ENCODE measurements at regions not wholly inside any gene's neighbourhood (a gene's known extent, or its start where the extent isn't known, plus 50 kb on each side); places are given as distances from the start of the nearest gene placed in this dataset.
"Not testable (repeated sequence)": the region's sequence is repeated elsewhere in the genome, so short reads cannot be mapped to it uniquely, and the experiment has no call there.

DNA sequence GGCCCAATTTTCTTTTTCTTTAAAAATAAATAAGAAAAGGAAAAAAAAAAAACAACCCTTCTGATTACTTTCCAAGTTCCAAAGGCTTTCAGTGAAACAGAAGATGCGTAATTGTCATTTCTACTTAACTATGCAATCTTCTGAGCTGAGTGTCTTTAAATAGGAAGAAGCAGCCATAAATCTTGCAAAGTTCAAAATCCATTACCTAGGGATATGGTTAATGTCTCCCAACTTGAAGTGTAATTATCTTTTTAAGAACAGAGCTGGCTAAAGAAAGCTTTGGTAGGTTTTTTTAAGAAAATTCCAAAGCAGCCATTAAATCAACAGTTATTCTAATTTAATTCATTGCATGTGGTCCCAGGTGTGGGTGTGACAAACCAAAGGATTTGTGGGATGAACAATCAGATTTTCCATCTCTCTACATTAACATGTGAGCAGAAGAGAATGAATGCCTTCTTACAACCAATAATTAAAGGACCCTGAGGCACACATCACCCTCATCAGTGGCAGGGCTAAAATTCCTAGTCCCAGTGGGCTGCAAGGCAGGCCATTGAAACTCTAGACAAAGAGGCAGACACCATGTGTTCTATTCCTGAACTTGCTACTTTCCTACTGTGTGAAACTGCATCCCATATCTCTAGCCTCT lies 419.2 kb downstream of the REEP3 start:
- no peaks in the 10 kb centered on the region for H3K4me1 ChIP-seq (ENCODE audit: insufficient read depth, low read length)
- no peaks in the 10 kb centered on the region for H3K9me3 ChIP-seq (ENCODE audit: control insufficient read depth, insufficient read depth, low read length)
- no peaks in the 10 kb centered on the region for H3K36me3 ChIP-seq (ENCODE audit: insufficient read depth, low read length)
- H3K9ac ChIP-seq (ENCODE audit: low read depth, low read length): no peak overlapping the region

DNA sequence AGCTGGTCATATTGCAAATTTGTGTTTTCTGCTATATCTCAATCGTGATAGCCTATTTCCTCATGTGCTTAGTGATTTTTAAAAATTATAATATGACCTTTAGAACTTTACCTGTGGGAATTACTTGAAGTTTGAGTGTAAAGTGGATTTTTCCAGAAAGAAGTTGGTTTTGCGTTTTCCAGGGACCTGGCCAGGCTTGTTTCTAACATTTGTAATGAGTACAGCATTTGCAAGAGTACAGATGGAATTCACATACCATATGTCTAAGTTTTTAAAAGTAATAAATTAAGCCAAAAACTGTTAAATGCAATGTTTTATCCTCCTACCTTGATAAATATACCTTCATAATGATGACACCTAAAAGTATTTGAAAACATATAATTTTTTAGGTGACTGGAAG lies 443.2 kb downstream of the REEP3 start:
- no peak overlapping the region for H3K9ac ChIP-seq (ENCODE audit: low read depth, low read length)
- no peaks in the 10 kb centered on the region for H3K4me1 ChIP-seq (ENCODE audit: insufficient read depth, low read length)
- no peaks in the 10 kb centered on the region for H3K9me3 ChIP-seq (ENCODE audit: control insufficient read depth, insufficient read depth, low read length)
- H3K36me3 ChIP-seq (ENCODE audit: insufficient read depth, low read length): no peaks in the 10 kb centered on the region

DNA sequence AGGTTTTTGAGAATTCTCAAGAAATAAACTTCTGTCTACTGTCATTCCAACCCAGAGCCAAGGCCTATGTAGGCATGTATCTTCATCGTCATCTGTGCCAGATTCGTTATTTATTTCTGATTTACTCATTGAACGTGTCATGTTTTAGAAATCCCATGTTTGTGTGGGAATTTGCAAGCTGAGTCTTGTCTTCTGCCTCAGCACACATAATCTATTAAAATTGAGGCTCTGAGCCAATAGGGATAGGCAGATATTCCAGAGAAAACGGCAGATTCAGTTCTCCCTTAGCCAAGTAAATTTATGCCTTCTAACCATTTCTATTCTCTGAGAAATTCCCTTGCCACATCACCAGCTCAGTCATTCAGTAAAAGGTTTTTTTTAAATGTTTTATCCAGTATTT lies 444.6 kb downstream of the REEP3 start:
- Histone ChIP-seq H3K9ac (ENCODE audit: low read depth, low read length) (no peak overlapping the region), H3K36me3 (ENCODE audit: insufficient read depth, low read length) (no peaks in the 10 kb centered on the region), H3K9me3 (ENCODE audit: control insufficient read depth, insufficient read depth, low read length) (no peaks in the 10 kb centered on the region), H3K4me1 (ENCODE audit: insufficient read depth, low read length) (no peaks in the 10 kb centered on the region)

DNA sequence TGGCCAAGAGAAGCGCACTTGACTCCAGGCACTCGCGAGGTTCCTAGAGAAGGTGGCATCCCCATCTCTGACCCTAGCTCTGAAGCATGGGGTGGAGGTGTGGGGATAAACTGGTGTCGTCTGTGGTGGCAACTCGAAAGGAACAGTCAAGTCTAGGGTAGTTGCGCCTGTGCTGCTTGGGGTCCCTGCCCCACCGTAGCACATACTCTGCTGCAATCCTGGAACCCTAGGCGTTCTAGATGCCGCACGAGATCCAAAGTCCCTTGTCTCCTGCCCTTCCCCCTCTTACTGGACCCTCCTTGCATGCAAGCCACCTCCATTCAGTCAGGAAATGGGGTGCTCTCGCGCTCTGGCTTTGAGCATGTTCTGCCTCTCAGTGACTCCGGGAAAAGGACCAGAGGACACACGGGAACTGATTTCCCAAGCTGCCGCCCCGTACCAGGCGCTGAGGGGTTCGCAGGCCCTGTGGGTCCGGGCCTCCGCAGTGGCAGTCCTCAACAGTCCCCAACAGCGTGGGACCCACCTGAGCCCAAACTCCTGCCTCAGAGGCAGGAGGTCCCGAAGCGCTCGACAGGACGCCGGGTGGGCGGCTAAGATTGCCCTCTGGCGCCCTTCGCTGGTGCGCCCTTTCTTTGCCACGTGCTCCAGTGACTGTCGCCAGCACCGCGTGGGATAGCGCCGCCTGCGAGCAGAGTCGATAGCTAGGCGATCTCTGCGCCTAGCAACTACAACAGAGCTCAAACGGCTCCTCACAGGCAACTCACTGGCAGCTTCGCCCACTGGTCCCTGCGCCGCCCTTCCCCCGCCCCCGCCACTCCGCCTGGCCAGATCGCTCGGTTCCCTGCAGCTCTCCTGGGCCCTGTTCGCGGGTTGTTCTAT lies 452.0 kb downstream of the REEP3 start:
- Histone ChIP-seq H3K36me3 (ENCODE audit: insufficient read depth, low read length) (no peaks in the 10 kb centered on the region), H3K4me1 (ENCODE audit: insufficient read depth, low read length) (no peaks in the 10 kb centered on the region), H3K9me3 (ENCODE audit: control insufficient read depth, insufficient read depth, low read length) (no peaks in the 10 kb centered on the region), H3K9ac (ENCODE audit: low read depth, low read length) (no peak overlapping the region)

DNA sequence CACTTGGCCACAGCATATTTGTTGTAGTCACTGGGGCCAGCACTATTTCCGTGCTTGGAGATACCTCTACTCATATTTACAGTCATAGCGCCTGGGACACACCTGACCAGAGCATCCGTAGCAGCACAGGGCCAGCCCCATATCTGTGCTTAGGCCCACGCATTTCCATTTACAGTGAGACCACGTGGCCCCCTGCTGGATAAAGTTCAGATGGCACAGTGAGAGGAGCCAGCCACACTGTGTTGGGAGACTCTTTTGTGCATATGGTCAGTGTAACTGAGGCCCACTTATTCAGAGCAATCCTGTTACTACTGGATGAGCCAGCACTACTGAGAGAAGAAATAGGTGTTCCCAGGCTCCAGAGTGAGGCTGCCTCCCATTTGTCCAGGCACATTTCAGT lies 455.3 kb downstream of the REEP3 start:
- no peaks in the 10 kb centered on the region for H3K4me1 ChIP-seq (ENCODE audit: insufficient read depth, low read length)
- H3K9ac ChIP-seq (ENCODE audit: low read depth, low read length): no peak overlapping the region
- H3K36me3 ChIP-seq (ENCODE audit: insufficient read depth, low read length): no peaks in the 10 kb centered on the region
- no peaks in the 10 kb centered on the region for H3K9me3 ChIP-seq (ENCODE audit: control insufficient read depth, insufficient read depth, low read length)

DNA sequence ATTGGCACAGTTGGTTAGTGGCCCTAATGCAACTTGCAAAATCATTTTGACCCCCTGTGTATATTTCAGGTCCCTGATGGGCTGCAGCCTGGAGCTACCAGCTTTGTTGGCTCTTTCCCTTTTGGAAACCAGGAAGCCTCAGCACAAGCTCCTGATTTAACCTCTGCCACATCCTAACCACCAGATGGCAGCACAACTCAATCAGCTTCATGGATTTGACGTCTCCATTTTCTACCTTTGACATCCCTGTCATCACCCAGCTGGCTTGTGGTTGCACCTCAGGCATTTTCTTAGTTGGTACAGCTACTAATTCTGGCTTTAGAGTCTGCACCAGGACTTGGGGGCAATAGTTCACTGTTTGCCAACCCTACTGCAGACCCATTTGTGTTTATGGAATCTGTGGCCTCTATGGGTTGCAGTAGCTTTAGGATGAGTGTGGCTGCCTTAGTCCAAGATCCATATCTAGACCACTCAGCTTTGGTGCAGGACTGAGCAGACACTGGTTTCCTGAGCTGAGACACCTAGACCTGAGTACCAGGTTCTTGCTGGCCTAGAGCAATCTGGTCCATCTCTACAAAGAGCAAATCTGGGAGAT lies 456.2 kb downstream of the REEP3 start:
- Histone ChIP-seq H3K9me3 (ENCODE audit: control insufficient read depth, insufficient read depth, low read length) (no peaks in the 10 kb centered on the region), H3K36me3 (ENCODE audit: insufficient read depth, low read length) (no peaks in the 10 kb centered on the region), H3K4me1 (ENCODE audit: insufficient read depth, low read length) (no peaks in the 10 kb centered on the region), H3K9ac (ENCODE audit: low read depth, low read length) (no peak overlapping the region)

DNA sequence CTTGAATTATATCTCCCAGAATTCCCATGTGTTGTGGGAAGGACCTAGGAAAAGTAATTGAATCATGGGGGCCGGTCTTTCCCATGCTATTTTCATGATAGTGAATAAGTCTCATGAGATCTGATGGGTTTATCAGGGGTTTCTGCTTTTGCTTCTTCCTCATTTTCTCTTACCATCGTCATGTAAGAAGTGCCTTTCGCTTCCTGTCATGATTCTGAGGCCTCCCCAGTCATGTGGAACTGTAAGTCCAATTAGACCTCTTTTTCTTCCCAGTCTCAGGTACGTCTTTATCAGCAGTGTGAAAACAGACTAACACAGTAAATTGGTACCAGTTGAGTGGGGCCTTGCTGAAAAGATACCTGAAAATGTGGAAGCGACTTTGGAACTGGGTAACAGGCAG lies 459.7 kb downstream of the REEP3 start:
- H3K36me3 ChIP-seq (ENCODE audit: insufficient read depth, low read length); H3K9me3 ChIP-seq (ENCODE audit: control insufficient read depth, insufficient read depth, low read length); H3K9ac ChIP-seq (ENCODE audit: low read depth, low read length); H3K4me1 ChIP-seq (ENCODE audit: insufficient read depth, low read length): not testable (repeated sequence)

DNA sequence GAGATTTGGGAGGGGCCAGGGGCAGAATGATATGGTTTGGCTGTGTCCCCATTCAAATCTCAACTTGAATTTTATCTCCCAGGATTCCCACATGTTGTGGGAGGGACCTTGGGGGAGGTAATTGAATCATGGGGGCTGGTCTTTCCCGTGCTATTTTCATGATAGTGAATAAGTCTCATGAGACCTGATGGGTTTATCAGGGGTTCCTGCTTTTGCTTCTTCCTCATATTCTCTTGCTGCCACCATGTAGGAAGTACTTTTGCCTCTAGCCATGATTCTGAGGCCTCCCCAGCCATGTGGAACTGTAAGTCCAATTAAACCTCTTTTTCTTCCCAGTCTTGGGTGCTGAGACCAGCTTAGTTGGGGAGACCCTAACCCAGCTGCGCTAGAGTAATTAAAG lies 462.9 kb downstream of the REEP3 start:
- not testable (repeated sequence) for H3K9ac ChIP-seq (ENCODE audit: low read depth, low read length); H3K36me3 ChIP-seq (ENCODE audit: insufficient read depth, low read length); H3K4me1 ChIP-seq (ENCODE audit: insufficient read depth, low read length); H3K9me3 ChIP-seq (ENCODE audit: control insufficient read depth, insufficient read depth, low read length)

DNA sequence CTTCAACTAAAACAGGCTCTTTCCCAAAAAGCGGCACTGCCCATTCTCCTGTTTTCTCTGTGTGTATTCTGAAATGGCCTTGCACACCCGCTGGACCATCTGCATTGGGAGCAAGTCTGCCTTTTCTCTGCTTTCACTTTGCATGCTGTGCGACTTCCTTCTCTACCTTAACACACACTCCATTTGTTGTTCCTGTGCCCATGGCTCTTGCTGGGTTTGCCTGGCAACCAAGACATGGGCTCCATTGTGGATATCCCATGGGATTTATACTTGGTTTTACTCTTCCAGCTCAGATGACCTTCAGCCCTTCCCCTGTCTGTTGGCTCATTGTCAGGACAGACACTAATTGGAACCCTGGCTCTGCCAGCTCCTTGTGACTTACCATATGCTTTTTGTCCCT lies 465.3 kb downstream of the REEP3 start:
- H3K9ac ChIP-seq (ENCODE audit: low read depth, low read length): no peak overlapping the region
- H3K36me3 ChIP-seq (ENCODE audit: insufficient read depth, low read length): no peaks in the 10 kb centered on the region

DNA sequence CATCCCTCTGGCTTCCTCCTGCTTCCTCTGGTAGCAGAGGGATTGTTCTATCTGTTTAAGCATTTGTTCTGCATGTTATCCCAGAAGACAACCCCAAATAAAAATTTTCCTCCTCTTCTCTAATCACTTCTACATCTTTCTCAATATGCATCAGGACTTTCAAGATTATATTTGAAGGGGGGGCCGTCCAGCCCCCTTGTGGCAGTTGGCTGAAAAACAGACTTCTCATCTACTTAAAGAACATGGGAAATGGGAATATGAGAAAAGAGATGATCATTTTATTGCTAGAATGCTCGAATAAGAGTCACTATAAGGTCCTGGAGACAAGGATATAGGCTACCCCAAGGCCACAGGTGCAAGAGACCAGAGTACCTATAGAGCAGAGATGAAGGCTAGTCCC lies 466.0 kb downstream of the REEP3 start:
- no peak overlapping the region for H3K9ac ChIP-seq (ENCODE audit: low read depth, low read length)
- H3K9me3 ChIP-seq (ENCODE audit: control insufficient read depth, insufficient read depth, low read length): peaks cover 12% of the 10 kb centered on the region
- H3K36me3 ChIP-seq (ENCODE audit: insufficient read depth, low read length): no peaks in the 10 kb centered on the region
- no peaks in the 10 kb centered on the region for H3K4me1 ChIP-seq (ENCODE audit: insufficient read depth, low read length)

More for the DNA sequence above, 465.3 kb downstream of the REEP3 start:
- Histone ChIP-seq H3K9me3 (ENCODE audit: control insufficient read depth, insufficient read depth, low read length) (peaks cover 12% of the 10 kb centered on the region), H3K4me1 (ENCODE audit: insufficient read depth, low read length) (no peaks in the 10 kb centered on the region)

DNA sequence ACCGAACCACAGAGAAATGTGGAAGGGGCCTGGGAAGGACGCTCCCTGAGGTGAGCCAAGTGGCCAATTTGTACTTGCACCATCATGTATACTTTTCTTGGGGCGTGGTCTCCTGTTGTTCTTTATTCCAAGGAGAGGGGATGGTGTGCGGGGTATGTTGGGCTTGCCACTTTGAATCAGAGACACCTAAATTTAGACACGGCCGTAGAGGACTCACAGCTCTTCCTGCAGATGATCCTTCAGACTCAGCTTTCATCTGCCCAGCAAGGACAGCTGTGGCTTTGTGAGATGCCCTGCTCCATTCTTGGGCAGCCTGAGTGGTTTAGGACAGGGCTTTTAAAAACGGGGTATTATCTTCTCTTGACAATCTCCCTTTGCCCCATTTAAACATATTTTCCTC lies 473.2 kb downstream of the REEP3 start:
- peaks cover 10% of the 10 kb centered on the region for H3K9me3 ChIP-seq (ENCODE audit: control insufficient read depth, insufficient read depth, low read length)
- H3K36me3 ChIP-seq (ENCODE audit: insufficient read depth, low read length): no peaks in the 10 kb centered on the region
- no peaks in the 10 kb centered on the region for H3K4me1 ChIP-seq (ENCODE audit: insufficient read depth, low read length)
- no peak overlapping the region for H3K9ac ChIP-seq (ENCODE audit: low read depth, low read length)

DNA sequence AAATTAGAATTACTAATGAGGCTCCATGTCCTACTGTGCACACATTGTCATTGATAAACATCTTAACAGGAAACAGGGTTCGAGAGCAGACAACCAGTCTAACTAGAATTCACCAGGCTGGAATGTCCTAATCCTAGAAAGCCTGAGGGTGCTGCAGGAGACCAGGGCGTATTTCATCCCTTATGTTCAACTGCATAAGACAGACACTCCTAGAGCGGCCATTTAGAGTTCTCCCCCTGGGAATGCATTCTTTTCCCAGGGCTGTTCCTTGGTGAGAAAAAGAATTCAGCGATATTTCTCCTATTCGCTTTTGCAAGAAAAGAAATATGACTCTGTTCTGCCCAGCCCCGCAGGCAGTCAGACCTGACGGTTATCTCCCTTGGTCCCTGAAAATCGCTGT lies 486.0 kb downstream of the REEP3 start:
- 0 out of 2 replicates have a peak, but pooled peaks cover 5% of the 10 kb centered on the region for H3K9me3 ChIP-seq (ENCODE audit: control insufficient read depth, insufficient read depth, low read length)
- no peak overlapping the region for H3K9ac ChIP-seq (ENCODE audit: low read depth, low read length)
- no peaks in the 10 kb centered on the region for H3K36me3 ChIP-seq (ENCODE audit: insufficient read depth, low read length)
- peaks cover 5% of the 10 kb centered on the region for H3K4me1 ChIP-seq (ENCODE audit: insufficient read depth, low read length)

DNA sequence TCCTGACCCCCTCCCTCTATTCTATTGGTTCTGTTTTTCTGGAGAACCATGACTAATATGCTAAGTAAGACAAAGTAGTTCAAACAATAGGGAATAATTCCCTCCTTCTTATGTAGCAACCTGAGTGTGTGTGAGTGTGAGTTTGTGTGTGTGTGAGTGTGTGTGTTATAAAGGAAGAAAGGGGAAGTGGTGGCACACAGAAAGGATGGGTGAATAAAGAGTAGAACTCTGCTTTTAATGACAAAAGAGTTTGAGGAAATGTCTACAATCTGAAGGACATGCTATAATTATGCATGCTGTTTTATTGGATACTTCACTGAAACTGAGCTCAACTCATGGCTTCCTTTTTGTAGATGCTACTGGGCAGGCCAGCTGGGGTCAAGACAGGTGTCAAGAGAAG lies 489.5 kb downstream of the REEP3 start:
- Histone ChIP-seq H3K4me1 (ENCODE audit: insufficient read depth, low read length) (peaks cover 9% of the 10 kb centered on the region), H3K9me3 (ENCODE audit: control insufficient read depth, insufficient read depth, low read length) (0 out of 2 replicates have a peak, but pooled peaks cover 5% of the 10 kb centered on the region), H3K36me3 (ENCODE audit: insufficient read depth, low read length) (no peaks in the 10 kb centered on the region), H3K9ac (ENCODE audit: low read depth, low read length) (no peak overlapping the region)

DNA sequence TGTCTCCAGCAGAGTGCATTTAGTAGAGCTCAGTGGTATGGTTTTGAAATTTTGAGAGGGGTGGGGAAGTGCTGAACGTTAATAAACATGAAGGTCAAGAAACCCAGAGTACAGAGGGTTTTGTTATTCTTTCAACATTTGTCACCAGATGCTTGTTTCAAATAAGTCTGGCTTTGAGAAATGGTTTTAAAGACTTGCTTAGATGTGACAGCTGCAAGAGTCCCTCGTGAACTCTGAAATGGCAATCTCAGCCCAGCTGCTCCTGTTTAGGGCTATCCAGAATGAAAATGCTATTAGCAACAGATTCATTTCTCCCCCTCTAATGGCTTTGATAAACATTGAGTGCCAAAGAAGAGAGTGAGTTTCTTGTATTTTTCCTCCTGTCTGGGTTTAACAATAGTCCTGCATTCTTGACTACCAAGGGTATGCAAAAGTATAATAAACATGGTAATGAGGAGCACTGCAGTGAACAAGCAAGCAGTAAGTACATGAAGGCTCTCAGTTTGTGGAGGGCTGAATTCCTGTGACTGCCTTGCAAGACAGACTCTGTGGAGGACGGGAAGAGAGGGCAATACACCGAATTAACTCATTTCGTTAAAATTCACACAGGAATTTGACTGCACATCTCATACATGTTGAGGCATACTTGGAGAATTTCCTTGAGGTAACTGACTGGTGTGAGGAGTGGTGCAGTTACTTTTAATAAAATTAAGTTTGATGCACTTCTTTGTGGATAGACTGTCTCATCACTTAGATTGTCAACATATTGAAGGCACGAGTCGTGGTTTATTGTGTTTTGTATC lies 490.9 kb downstream of the REEP3 start:
- H3K36me3 ChIP-seq (ENCODE audit: insufficient read depth, low read length): no peaks in the 10 kb centered on the region
- H3K9ac ChIP-seq (ENCODE audit: low read depth, low read length): no peak overlapping the region
- H3K9me3 ChIP-seq (ENCODE audit: control insufficient read depth, insufficient read depth, low read length): 0 out of 2 replicates have a peak, but pooled peaks cover 2% of the 10 kb centered on the region
- peaks cover 9% of the 10 kb centered on the region for H3K4me1 ChIP-seq (ENCODE audit: insufficient read depth, low read length)

Measured in ES-I3 (cell line).